ENCODE measurements at regions not wholly inside any gene's neighbourhood (a gene's known extent, or its start where the extent isn't known, plus 50 kb on each side); places are given as distances from the start of the nearest gene placed in this dataset.
"Not testable (repeated sequence)": the region's sequence is repeated elsewhere in the genome, so short reads cannot be mapped to it uniquely, and the experiment has no call there.

DNA sequence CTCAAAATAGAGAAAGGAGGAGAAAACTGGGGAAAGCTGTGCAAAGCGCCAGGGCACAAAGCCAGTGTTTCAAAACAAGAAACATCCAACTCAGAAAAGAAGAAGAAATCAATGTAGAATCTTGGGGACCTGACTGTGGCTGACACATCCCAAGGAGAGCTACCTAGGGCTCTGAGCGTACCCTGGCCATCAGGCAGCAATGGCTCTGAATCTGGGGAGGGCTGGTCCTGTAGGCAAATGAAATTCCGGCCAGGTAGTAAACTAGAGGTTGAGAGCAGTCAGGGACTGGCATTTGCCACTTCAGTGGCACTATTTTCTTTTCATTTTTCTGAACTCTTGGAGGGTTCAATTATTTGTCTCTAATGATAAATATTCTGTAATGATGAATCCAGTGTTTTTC lies 525.8 kb downstream of the STK39 start:
- POLR2A ChIA-PET: no interaction called here
- no peak for DNase-seq (ENCODE audit: extremely low spot score)

DNA sequence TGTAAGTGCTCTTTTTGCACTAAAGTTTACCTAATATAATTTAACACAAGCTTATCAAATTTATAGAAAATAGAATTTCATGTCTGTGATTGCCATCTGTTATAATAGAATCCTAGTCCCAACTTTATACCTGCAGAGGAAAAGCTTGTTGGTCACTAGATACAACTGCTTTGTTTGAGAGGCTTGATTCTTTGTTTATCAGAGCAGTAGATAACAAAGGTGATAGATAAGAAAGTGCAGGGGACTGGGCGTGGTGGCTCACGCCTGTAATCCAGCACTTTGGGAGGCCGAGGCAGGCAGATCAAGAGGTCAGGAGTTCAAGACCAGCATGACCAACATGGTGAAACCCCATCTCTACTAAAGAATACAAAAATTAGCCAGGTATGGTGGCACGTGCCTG lies 528.0 kb downstream of the STK39 start:
- POLR2A ChIA-PET: no interaction called here
- no peak for TF ChIP-seq HDGF (IDR thresholded peaks at IDR 0.05; ENCODE audit: borderline replicate concordance)
- no peak for TF ChIP-seq SP1 (IDR thresholded peaks at IDR 0.05)
- TF ChIP-seq LEF1 (IDR thresholded peaks at IDR 0.05; ENCODE audit: borderline replicate concordance): no peak
- no peak for TF ChIP-seq FOXK2 (IDR thresholded peaks at IDR 0.05)
- TF ChIP-seq CTBP1 (IDR thresholded peaks at IDR 0.05; ENCODE audit: borderline replicate concordance): no peak
- no peak for TF ChIP-seq ZNF384 (IDR thresholded peaks at IDR 0.05)
- no peak for TF ChIP-seq TARDBP (IDR thresholded peaks at IDR 0.05)
- CTCF ChIA-PET: no interaction called here
- no peak for DNase-seq (ENCODE audit: extremely low spot score)

More for the DNA sequence above, 525.8 kb downstream of the STK39 start:
- CTCF ChIA-PET: no interaction called here
- no peak for TF ChIP-seq FOXM1 (IDR thresholded peaks at IDR 0.05; ENCODE audit: borderline replicate concordance)

DNA sequence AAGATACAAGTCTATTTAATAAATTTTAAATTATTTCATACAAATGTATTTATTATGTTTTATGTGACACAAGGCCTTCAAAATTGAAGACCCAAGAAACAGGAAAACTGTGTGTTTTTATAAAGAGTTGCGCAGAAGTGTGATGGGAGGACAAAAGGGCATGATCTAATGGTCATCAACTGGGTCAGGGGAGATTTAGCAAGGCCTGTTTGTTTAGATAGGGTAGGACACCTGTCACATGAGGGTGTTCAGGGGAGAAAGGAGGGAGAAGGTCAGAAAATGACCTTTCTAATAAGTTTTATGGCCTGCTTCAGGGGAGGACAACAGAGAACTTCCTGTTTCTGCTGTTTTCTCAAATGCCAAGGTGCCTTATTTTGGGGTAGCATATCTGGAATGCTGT lies 528.8 kb downstream of the STK39 start:
- ChIA-PET CTCF (no interaction called here), POLR2A (no interaction called here)
- TF ChIP-seq FOXA1 (IDR thresholded peaks at IDR 0.05): no peak
- TF ChIP-seq ARNT (IDR thresholded peaks at IDR 0.05): no peak
- TF ChIP-seq ELF4 (IDR thresholded peaks at IDR 0.05): no peak
- no peak for TF ChIP-seq LEF1 (IDR thresholded peaks at IDR 0.05; ENCODE audit: borderline replicate concordance)
- no peak for TF ChIP-seq FOXK2 (IDR thresholded peaks at IDR 0.05)
- no peak for TF ChIP-seq SUZ12 (IDR thresholded peaks at IDR 0.05)
- TF ChIP-seq, protein P1, sequence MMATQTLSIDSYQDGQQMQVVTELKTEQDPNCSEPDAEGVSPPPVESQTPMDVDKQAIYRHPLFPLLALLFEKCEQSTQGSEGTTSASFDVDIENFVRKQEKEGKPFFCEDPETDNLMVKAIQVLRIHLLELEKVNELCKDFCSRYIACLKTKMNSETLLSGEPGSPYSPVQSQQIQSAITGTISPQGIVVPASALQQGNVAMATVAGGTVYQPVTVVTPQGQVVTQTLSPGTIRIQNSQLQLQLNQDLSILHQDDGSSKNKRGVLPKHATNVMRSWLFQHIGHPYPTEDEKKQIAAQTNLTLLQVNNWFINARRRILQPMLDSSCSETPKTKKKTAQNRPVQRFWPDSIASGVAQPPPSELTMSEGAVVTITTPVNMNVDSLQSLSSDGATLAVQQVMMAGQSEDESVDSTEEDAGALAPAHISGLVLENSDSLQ (IDR thresholded peaks at IDR 0.05): no peak
- TF ChIP-seq BHLHE40 (IDR thresholded peaks at IDR 0.05; ENCODE audit: borderline replicate concordance): no peak
- TF ChIP-seq L3MBTL2 (conservative IDR thresholded peaks at IDR 0.05): no peak
- TF ChIP-seq FOXM1 (IDR thresholded peaks at IDR 0.05; ENCODE audit: borderline replicate concordance): no peak
- TF ChIP-seq CTBP1 (IDR thresholded peaks at IDR 0.05; ENCODE audit: borderline replicate concordance): no peak
- no peak for TF ChIP-seq HDGF (IDR thresholded peaks at IDR 0.05; ENCODE audit: borderline replicate concordance)
- TF ChIP-seq TARDBP (IDR thresholded peaks at IDR 0.05): no peak
- no peak for TF ChIP-seq SP1 (IDR thresholded peaks at IDR 0.05)
- TF ChIP-seq NFRKB (IDR thresholded peaks at IDR 0.05): no peak
- TF ChIP-seq ZNF384 (IDR thresholded peaks at IDR 0.05): no peak
- no peak for DNase-seq (ENCODE audit: extremely low spot score)

DNA sequence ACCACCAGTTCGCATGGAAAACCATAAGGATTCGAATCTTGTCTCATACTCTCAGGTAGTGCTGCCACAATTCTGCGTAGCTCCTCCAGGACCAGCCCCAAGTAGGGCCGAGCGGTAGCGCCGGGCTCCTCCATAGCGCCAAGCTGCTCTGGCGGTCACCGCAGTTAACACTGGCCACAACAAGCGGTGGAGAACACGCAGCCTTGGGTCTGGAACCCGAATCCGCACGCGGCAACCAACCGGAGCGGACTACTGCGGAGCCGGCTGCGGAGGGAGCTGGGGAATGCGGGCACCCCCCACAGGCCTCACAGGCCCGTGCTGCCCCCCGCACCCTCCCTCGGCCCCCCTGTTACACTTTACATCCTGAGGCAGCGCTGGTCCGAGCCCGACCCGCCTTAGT lies 531.5 kb downstream of the STK39 start:
- DNase-seq (ENCODE audit: extremely low spot score): no peak
- POLR2A ChIA-PET: no interaction called here
- CTCF ChIA-PET: no interaction called here
- TF ChIP-seq BHLHE40 (IDR thresholded peaks at IDR 0.05; ENCODE audit: borderline replicate concordance): no peak
- no peak for TF ChIP-seq TARDBP (IDR thresholded peaks at IDR 0.05)
- no peak for TF ChIP-seq FOXM1 (IDR thresholded peaks at IDR 0.05; ENCODE audit: borderline replicate concordance)
- TF ChIP-seq, protein P1 (IDR thresholded peaks at IDR 0.05): no peak
- TF ChIP-seq SP1 (IDR thresholded peaks at IDR 0.05): no peak

DNA sequence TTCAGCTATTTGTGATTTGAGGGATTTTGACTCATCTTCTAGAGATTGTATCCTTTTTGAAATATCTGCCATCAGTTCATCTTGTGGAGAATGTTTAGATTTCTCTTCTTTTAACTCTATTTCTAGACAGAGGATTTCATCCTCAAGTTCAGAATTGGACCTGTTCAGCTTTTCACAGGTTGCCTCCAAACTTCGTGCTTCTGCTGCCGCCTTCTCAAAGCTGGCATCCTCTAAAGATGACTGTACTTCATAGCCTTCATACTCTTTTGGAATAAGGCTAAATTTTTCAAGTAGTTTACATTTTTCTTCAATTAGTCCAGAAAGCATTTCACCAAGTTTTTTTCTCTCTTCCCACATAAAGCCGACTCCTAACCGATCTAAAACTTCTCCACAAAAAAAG lies 531.9 kb downstream of the STK39 start:
- POLR2A ChIA-PET; DNase-seq (ENCODE audit: extremely low spot score); CTCF ChIA-PET: not testable (repeated sequence)

DNA sequence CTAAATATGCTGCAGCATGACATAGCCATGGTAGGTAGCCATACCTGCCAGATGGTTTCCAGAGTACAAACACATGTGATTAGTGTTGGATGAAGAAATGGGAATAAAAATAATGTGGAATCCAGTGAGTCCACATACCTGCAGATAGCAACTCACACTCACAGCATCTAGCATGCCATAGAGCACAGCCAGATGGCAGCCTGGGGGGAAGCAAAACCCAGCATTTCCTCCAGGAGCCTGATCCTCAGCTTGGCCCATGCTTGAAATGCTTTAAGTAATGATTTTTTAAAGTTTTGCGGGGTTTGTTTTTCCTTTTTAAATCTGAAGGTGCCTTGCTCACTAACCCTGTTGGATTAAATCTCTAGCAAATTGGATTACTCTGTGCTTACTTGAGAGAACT lies 535.1 kb downstream of the STK39 start:
- POLR2A ChIA-PET: no interaction called here
- TF ChIP-seq, protein P1 (IDR thresholded peaks at IDR 0.05): no peak
- TF ChIP-seq FOXA1 (IDR thresholded peaks at IDR 0.05): no peak
- TF ChIP-seq BHLHE40 (IDR thresholded peaks at IDR 0.05; ENCODE audit: borderline replicate concordance): no peak
- TF ChIP-seq L3MBTL2 (conservative IDR thresholded peaks at IDR 0.05): no peak
- no peak for TF ChIP-seq HDGF (IDR thresholded peaks at IDR 0.05; ENCODE audit: borderline replicate concordance)
- TF ChIP-seq FOXK2 (IDR thresholded peaks at IDR 0.05): no peak
- no peak for DNase-seq (ENCODE audit: extremely low spot score)
- CTCF ChIA-PET: no interaction called here

DNA sequence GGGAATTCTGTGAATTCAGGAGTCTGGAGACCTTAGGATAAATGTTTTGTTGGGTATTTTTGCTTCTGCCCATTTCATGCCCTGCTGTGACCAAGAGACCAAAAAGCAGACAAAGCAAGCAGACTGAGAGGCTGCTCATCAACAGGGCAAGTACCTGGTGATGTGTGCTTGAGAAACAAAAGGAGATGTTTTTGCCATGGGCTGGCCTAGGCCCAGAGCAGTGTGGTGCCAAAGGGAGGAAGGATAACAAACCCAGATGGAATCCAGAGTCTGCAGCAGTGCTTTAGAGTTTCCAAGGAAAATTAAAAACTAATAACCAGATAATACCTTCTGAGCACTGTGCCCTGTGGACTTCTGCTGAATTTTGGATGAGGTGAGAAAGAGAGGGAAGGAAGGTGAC lies 538.4 kb downstream of the STK39 start:
- no peak for TF ChIP-seq FOXK2 (IDR thresholded peaks at IDR 0.05)
- TF ChIP-seq ELF4 (IDR thresholded peaks at IDR 0.05): no peak
- TF ChIP-seq FOXA1 (IDR thresholded peaks at IDR 0.05): no peak
- TF ChIP-seq BHLHE40 (IDR thresholded peaks at IDR 0.05; ENCODE audit: borderline replicate concordance): no peak
- TF ChIP-seq L3MBTL2 (conservative IDR thresholded peaks at IDR 0.05): no peak
- TF ChIP-seq, protein P1 (IDR thresholded peaks at IDR 0.05): no peak
- no peak for TF ChIP-seq ZNF384 (IDR thresholded peaks at IDR 0.05)
- no peak for TF ChIP-seq SUZ12 (IDR thresholded peaks at IDR 0.05)
- TF ChIP-seq TARDBP (IDR thresholded peaks at IDR 0.05): no peak
- TF ChIP-seq NFRKB (IDR thresholded peaks at IDR 0.05): no peak
- no peak for TF ChIP-seq SP1 (IDR thresholded peaks at IDR 0.05)
- no peak for TF ChIP-seq HDGF (IDR thresholded peaks at IDR 0.05; ENCODE audit: borderline replicate concordance)
- no peak for TF ChIP-seq ARNT (IDR thresholded peaks at IDR 0.05)
- TF ChIP-seq FOXM1 (IDR thresholded peaks at IDR 0.05; ENCODE audit: borderline replicate concordance): no peak
- TF ChIP-seq LEF1 (IDR thresholded peaks at IDR 0.05; ENCODE audit: borderline replicate concordance): no peak
- POLR2A ChIA-PET: no interaction called here
- CTCF ChIA-PET: no interaction called here
- DNase-seq (ENCODE audit: extremely low spot score): no peak
